Liver (tissue), 8 donors: ENCODE measurements at regions not wholly inside any gene's neighbourhood (a gene's known extent, or its start where the extent isn't known, plus 50 kb on each side); places are given as distances from the start of the nearest gene placed in this dataset.

Experiments
- DNase-seq: peaks from one replicate; pipeline ENCODE4 v3.0.0-alpha.2; 2017; ENCODE audit warnings: low spot score
- H3K27ac ChIP-seq, 2 donors: one replicate each; pipeline ENCODE4 v1.7.0; 2013; ENCODE audit warnings: inconsistent platforms in 2 of 2, low read length in 2 of 2, control low read depth in 1 of 2, low read depth in 1 of 2, mild to moderate bottlenecking in 1 of 2
- H3K27me3 ChIP-seq, 4 donors: one replicate each; pipeline versions ENCODE4 v1.6.1 to v1.7.0; 2013; ENCODE audit warnings: low read length in 3 of 4, inconsistent platforms in 1 of 4, mild to moderate bottlenecking in 1 of 4, moderate library complexity in 1 of 4; ENCODE audit not compliant: control insufficient read depth in 4 of 4, insufficient read depth in 4 of 4
- H3K36me3 ChIP-seq, 4 donors: one replicate each; pipeline versions ENCODE4 v1.6.1 to v1.7.0; 2013; ENCODE audit warnings: low read length in 3 of 4, mild to moderate bottlenecking in 3 of 4, low read depth in 1 of 4, moderate library complexity in 1 of 4; ENCODE audit not compliant: control insufficient read depth in 4 of 4, insufficient read depth in 3 of 4
- H3K4me1 ChIP-seq, 4 donors: one replicate each; pipeline versions ENCODE4 v1.6.1 to v1.7.0; 2013; ENCODE audit warnings: low read length in 3 of 4, mild to moderate bottlenecking in 3 of 4, moderate library complexity in 1 of 4; ENCODE audit not compliant: control insufficient read depth in 4 of 4, insufficient read depth in 4 of 4
- H3K4me3 ChIP-seq, 3 donors: one replicate each; pipeline versions ENCODE4 v1.6.1 to v1.7.0; 2013; ENCODE audit warnings: low read length in 3 of 3, control low read depth in 1 of 3, low read depth in 1 of 3, mild to moderate bottlenecking in 1 of 3
- H3K9ac ChIP-seq, 2 donors: one replicate each; pipeline ENCODE4 v1.7.0; 2013; ENCODE audit warnings: low read length in 2 of 2, mild to moderate bottlenecking in 2 of 2, moderate library complexity in 2 of 2, control low read depth in 1 of 2, low read depth in 1 of 2
- H3K9me3 ChIP-seq, 4 donors: one replicate each; pipeline versions ENCODE4 v1.6.1 to v1.7.0; 2013; ENCODE audit warnings: low read length in 3 of 4; ENCODE audit not compliant: control insufficient read depth in 4 of 4
- ATF3 ChIP-seq: IDR thresholded peaks from 2 replicates; pipeline ENCODE4 v1.6.1; 2016; ENCODE audit warnings: antibody characterized with exemption
- CTCF ChIP-seq: fragments of 150-350 bp; IDR thresholded peaks from 2 replicates; pipeline ENCODE4 v1.5.1; 2017; ENCODE audit warnings: improper control_type of control experiment, low read depth, low read length; ENCODE audit not compliant: missing input control
- EGR1 ChIP-seq, 2 donors: IDR thresholded peaks; 2 replicates each; pipeline ENCODE4 v1.6.1; 2016 to 2018; ENCODE audit warnings: antibody characterized with exemption in 2 of 2, low read depth in 2 of 2
- FOXA1 ChIP-seq: IDR thresholded peaks from 2 replicates; pipeline ENCODE4 v1.6.1; 2016; ENCODE audit warnings: antibody characterized with exemption
- GABPA ChIP-seq, 2 donors: IDR thresholded peaks in 1 of 2; conservative IDR thresholded peaks in 1 of 2; 2 replicates each; pipeline ENCODE4 v1.6.1; 2016; ENCODE audit warnings: antibody characterized with exemption in 2 of 2, mild to moderate bottlenecking in 1 of 2, moderate library complexity in 1 of 2
- HNF4A ChIP-seq, 2 donors: conservative IDR thresholded peaks; 2 replicates each; pipeline ENCODE4 v1.6.1; 2016; ENCODE audit warnings: antibody characterized with exemption in 2 of 2, mild to moderate bottlenecking in 2 of 2
- HNF4G ChIP-seq: IDR thresholded peaks from 2 replicates; pipeline ENCODE4 v1.6.1; 2016; ENCODE audit warnings: antibody characterized with exemption
- JUND ChIP-seq, 2 donors: IDR thresholded peaks; 2 replicates each; pipeline ENCODE4 v1.6.1; 2016; ENCODE audit warnings: antibody characterized with exemption in 2 of 2
- MAX ChIP-seq: IDR thresholded peaks from 2 replicates; pipeline ENCODE4 v1.6.1; 2016; ENCODE audit warnings: antibody characterized with exemption
- NR2F2 ChIP-seq: IDR thresholded peaks from 2 replicates; pipeline ENCODE4 v1.6.1; 2016; ENCODE audit warnings: antibody characterized with exemption
- RAD21 ChIP-seq, 2 donors: IDR thresholded peaks; 2 replicates each; pipeline ENCODE4 v1.6.1; 2016; ENCODE audit warnings: antibody characterized with exemption in 2 of 2, mild to moderate bottlenecking in 2 of 2
- REST ChIP-seq: IDR thresholded peaks from 2 replicates; pipeline ENCODE4 v1.6.1; 2016; ENCODE audit warnings: antibody characterized with exemption, mild to moderate bottlenecking
- RXRA ChIP-seq, 2 donors: IDR thresholded peaks; 2 replicates each; pipeline ENCODE4 v1.6.1; 2017 to 2018; ENCODE audit warnings: antibody characterized with exemption in 2 of 2, mild to moderate bottlenecking in 1 of 2
- SP1 ChIP-seq: IDR thresholded peaks from 2 replicates; pipeline ENCODE4 v1.6.1; 2018; ENCODE audit warnings: antibody characterized with exemption, mild to moderate bottlenecking
- TAF1 ChIP-seq: conservative IDR thresholded peaks from 2 replicates; pipeline ENCODE4 v1.6.1; 2016; ENCODE audit warnings: antibody characterized with exemption, mild to moderate bottlenecking
- YY1 ChIP-seq: IDR thresholded peaks from 2 replicates; pipeline ENCODE4 v1.6.1; 2016; ENCODE audit warnings: antibody characterized with exemption, mild to moderate bottlenecking
- ZBTB33 ChIP-seq: IDR thresholded peaks from 2 replicates; pipeline ENCODE4 v1.6.1; 2016; ENCODE audit warnings: antibody characterized with exemption
- WGBS: extraction: QIAGEN DNeasy Blood & Tissue Kit; methylation state at CpG from one replicate; pipeline ENCODE4 v1.1.7; 2013; 5-methylcytosine and 5-hydroxymethylcytosine counted together
- donor health status: healthy.
- donor health status: healthy.
- donor health status: healthy.
- donor health status: healthy.
- donor health status: healthy.

GRCh38 chr13:84653915-84654534 lies 771.8 kb upstream of the SLITRK1 start:
- DNase-seq = no peak
- Histone ChIP-seq H3K9me3 (no peaks in the 10 kb centered on the region), H3K27ac (no peak overlapping the region), H3K4me3 (no peak overlapping the region), H3K4me1 (no peaks in the 10 kb centered on the region), H3K36me3 (no peaks in the 10 kb centered on the region), H3K9ac (no peak overlapping the region), H3K27me3 (no peaks in the 10 kb centered on the region)
- WGBS = 67% methylated on average over 3 of the region's 3 CpGs
- TF ChIP-seq YY1 (no peak), TAF1 (no peak), SP1 (no peak), ATF3 (no peak), REST (no peak), ZBTB33 (no peak), HNF4A (conservative IDR thresholded peaks at IDR 0.05) (no peak), RXRA (IDR thresholded peaks at IDR 0.05) (no peak), NR2F2 (no peak), MAX (no peak), GABPA (IDR thresholded peaks at IDR 0.05 in 1 of 2, conservative IDR thresholded peaks at IDR 0.05 in 1 of 2) (no peak), EGR1 (IDR thresholded peaks at IDR 0.05; ENCODE audit: low read depth in 2 of 2) (no peak), CTCF (no peak), HNF4G (no peak), JUND (IDR thresholded peaks at IDR 0.05) (no peak), FOXA1 (no peak), RAD21 (IDR thresholded peaks at IDR 0.05) (no peak)
